ENCODE measurements at regions not wholly inside any gene's neighbourhood (a gene's known extent, or its start where the extent isn't known, plus 50 kb on each side); places are given as distances from the start of the nearest gene placed in this dataset.
"Not testable (repeated sequence)": the region's sequence is repeated elsewhere in the genome, so short reads cannot be mapped to it uniquely, and the experiment has no call there.

DNA sequence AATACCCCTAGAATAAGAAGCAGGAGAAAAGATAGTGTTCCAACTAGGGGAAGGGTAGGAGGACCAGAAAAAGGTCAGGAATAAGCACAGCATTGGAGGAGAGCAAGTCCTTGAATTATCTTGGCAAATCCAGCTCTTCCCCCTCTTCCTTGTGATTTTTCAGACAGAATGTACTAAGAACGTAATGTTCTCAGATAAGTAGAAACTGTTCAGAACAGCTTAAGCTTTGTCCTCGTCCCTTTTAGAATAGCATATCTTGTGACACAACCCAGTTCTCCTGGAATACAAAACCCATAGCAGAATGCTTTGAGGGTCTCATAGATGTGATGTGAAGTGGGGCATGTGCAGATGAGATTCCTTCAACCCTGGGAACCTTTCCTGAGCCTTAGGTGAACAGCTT lies 97.4 kb downstream of the EMB start:
- DNase-seq (ENCODE audit: insufficient read length, low spot score): no peak
- no peak for FAIRE-seq
- TF ChIP-seq POLR2A (IDR thresholded peaks at IDR 0.05; ENCODE audit: low read depth, low read length): no peak

DNA sequence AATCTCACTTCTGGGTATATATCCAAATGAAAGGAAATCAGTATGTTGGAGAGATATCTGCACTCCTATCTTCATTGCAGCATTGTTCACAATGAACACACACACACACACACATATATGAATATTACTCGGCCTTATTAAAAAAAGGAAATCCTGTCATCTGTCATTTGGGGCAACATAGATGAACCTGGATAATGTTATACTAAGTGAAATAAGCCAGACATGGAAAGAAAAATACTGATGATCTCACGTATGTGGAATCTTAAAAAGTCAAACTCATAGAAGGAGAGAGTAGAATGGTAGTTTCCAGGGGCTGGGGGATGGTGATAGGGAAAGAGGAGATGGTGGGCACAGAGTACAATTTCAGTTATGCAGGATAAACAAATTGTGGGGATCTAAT lies 100.3 kb downstream of the EMB start:
- no peak for TF ChIP-seq POLR2A (IDR thresholded peaks at IDR 0.05; ENCODE audit: low read depth, low read length)
- DNase-seq (ENCODE audit: insufficient read length, low spot score) (no peak), FAIRE-seq (no peak)

DNA sequence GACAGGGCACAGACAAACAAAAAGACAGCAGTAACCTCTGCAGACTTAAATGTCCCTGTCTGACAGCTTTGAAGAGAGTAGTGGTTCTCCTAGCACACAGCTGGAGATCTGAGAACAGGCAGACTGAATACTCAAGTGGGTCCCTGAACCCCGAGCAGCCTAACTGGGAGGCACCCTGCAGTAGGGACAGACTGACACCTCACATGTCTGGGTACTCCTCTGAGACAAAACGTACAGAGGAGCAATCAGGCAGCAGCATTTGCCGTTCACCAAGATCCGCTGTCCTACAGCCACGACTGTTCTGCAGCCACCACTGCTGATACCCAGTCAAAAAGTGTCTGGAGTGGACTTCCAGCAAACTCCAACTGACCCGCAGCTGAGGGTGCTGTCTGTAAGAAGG lies 110.5 kb downstream of the EMB start:
- not testable (repeated sequence) for DNase-seq (ENCODE audit: insufficient read length, low spot score); FAIRE-seq

DNA sequence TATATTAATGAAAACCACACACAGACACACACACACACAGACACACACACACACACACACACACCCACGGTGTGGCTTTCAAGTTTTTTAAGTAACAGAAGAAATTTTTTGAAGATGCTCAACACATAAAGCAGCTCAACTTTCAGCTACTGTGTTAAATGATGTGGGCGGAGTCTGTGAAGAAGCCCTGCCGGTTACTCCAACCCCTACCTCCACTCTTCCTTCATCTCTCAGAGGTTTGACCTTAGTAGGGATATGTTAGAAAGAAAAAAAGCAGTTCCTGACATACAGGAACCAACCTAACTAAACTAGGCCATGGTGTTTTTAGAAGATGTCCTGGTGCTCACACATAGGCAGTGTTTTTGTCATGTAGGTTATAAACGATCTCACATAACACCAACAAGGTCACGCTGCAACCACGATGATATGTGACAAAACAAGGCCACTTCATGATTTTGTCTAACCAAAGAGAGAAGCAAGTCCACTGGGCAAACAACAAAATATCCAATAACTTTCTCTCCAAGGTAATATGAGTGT lies 112.8 kb downstream of the EMB start:
- no peak for FAIRE-seq
- no peak for DNase-seq (ENCODE audit: insufficient read length, low spot score)
- no peak for TF ChIP-seq POLR2A (IDR thresholded peaks at IDR 0.05; ENCODE audit: low read depth, low read length)

DNA sequence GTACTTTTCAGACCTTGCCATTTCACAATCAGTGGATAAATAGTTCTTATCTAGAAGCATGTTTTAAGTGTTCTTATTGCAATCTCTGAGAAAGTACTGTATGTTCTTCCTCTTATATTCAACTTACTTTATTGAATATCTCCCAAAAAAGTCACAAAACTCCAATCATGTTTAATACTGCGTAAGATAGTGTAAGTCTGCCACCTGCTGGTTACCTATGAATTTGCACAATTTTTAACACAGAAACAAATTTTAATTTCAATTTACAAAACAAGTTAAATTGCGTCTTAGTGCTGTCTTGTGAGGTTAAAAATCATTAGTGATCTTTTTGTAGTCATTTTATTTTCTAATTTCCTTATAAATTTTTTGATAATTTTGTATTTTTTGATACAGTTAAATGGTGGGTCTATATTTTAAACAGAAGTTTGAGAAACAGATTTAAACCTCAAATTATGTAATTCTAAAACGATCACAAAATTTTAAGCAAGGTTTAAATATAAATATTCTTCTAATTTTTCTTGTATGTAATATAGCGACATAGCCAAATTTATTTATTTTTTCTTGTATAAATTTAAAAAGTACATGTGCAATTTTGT lies 115.8 kb downstream of the EMB start:
- DNase-seq (ENCODE audit: insufficient read length, low spot score) (no peak), FAIRE-seq (no peak)
- no peak for TF ChIP-seq POLR2A (IDR thresholded peaks at IDR 0.05; ENCODE audit: low read depth, low read length)

DNA sequence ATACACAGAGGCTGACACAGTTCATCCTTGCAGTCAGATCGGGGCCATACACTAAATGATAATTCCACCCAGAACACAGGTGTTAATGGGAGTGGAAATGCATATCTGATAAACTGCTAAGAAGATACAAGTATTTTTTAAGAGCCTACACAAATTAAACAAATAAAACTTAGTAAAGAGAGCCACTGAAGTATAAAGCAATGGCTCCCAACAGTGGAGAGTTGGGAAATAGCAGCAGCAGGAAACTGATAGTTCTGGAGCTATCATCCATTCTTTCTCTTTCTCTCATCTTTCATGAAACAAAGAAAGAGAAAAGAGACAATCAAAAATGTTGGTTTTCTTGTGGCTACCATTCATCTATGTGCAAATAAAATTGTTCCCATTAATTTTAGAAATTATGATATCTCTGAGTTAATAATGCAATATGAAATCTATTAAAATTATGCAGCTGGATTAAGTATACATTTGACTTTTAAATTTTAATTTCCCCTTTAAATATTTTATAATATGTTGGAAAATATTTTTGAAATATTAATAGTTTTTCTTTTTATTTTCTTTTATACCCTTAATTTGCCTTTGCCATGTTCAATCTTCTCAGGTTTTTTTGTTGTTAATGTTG lies 120.8 kb downstream of the EMB start:
- no peak for DNase-seq (ENCODE audit: insufficient read length, low spot score)
- no peak for FAIRE-seq
- TF ChIP-seq POLR2A (IDR thresholded peaks at IDR 0.05; ENCODE audit: low read depth, low read length): no peak

DNA sequence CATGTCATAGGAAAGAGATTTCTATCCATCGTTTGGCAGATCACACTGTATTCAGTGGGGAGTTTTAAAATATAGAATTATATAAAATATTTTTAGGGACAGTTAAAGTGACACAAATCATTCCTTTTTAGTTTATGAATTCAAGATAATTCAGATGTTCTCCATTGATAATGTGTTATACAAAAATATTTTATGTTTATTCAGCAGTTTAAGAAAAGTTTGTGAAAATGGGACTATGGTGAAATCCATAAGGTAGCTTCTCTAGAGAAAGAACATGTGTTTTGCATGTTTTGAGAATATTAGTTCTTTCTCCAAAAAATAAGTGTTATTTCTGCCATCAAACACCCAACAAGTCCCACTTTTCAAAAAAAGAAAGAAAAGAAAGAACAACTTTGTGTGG lies 122.9 kb downstream of the EMB start:
- DNase-seq (ENCODE audit: insufficient read length, low spot score): no peak
- TF ChIP-seq POLR2A (IDR thresholded peaks at IDR 0.05; ENCODE audit: low read depth, low read length): no peak
- no peak for FAIRE-seq

DNA sequence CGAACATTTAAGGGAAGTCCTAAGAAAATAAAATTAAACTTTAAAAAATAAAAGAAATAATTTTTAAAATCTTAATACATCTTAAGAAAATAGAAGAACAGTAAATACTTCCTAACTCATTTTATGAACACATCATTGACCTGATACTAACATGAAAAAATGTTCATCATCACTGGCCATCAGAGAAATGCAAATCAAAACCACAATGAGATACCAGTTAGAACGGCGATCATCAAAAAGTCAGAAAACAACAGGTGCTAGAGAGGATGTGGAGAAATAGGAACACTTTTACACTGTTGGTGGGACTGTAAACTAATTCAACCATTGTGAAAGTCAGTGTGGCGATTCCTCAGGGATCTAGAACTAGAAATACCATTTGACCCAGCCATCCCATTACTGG lies 134.6 kb downstream of the EMB start:
- not testable (repeated sequence) for DNase-seq (ENCODE audit: insufficient read length, low spot score)

DNA sequence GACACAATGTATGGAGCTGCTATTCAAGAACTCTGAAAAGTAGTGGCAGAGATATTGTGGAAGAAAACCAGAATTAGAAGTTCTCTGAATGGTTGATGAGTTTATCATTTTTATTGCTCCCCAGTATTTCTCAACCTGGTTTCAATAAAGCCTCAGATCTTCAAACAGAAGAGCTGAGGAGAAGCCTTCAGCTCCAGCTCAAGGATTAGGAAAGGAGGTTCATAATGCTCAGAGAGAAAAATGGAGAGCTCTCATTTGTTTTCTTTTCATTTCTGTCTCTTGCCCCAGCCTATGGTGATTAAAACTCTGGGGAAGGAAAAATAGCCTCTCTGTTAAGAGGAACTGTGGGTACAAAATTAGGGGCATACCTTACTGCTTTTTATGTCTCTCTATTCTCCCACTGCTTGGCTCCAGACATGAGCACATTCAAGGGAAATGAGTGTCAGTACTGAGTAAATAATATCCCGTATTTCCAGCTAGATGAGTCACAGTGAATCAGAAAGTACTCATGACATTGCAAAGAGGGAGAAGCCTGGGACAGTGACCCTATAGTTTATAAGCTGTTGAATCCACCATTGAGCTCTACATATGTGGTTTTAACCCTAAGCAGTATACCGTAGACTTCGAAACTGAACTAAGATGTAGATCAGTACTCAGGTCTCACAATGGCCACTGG lies 138.1 kb downstream of the EMB start:
- no peak for TF ChIP-seq POLR2A (IDR thresholded peaks at IDR 0.05; ENCODE audit: low read depth, low read length)
- FAIRE-seq (peak; percentile 78), DNase-seq (ENCODE audit: insufficient read length, low spot score) (peak; percentile 10)

More for the DNA sequence above, 134.6 kb downstream of the EMB start:
- FAIRE-seq: not testable (repeated sequence)

DNA sequence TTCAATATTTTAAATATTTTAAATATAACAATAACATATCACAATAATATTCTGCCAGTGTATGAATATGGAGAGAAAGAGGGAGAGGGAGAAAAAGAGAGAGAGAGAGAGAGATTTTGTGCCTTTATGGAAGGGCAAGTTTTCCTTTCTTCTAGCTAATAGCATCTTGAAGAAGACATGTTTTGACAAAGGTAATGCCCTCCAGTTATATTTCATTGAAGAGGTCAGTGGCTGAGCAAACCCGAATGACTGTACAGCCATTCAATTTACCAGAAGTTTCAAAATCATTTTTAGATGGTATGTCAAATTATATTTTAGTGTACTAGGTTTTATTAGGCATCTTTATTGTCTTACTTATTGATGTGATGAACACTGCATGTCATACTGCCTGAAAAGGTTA lies 139.3 kb downstream of the EMB start:
- DNase-seq (ENCODE audit: insufficient read length, low spot score) (no peak), FAIRE-seq (no peak)
- no peak for TF ChIP-seq POLR2A (IDR thresholded peaks at IDR 0.05; ENCODE audit: low read depth, low read length)

DNA sequence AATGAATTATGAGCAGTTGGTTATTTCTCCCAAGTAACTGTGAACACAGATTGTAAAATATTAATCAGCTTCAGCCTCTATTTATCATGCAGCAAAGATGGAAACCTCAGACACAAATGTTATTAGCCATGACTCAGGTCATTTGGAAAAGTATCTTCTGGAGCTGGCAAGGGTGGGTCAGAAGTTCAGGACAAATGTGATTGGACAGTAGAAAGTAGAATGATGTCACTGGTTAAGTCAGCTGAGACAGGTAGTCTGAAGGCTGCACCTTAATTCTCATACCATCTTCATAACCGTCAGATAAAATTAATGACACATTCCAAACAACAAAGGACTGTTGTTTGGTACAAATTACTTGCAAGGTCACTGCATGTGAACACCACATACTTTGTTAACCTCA lies 140.2 kb downstream of the EMB start:
- TF ChIP-seq POLR2A (IDR thresholded peaks at IDR 0.05; ENCODE audit: low read depth, low read length): no peak
- DNase-seq (ENCODE audit: insufficient read length, low spot score): no peak
- FAIRE-seq: no peak

DNA sequence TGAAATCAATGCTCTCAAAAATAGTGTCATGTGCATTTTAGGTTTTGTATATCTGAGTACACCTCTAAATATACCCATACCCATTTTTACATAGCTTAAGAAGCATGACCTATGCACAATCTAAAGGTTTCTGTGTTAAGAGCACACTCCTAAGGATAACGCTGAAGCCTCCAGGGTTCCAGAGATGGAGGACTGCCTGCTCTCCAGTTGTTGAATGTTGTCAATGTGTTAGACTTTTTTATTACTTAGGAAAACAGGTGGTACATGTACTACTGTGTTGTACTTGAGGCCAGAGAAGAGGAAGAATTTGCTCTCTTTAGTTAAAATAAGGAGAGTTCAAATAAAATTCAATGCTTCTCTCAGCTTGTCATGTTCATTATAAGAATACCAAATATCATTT lies 141.2 kb downstream of the EMB start:
- FAIRE-seq (no peak), DNase-seq (ENCODE audit: insufficient read length, low spot score) (no peak)
- no peak for TF ChIP-seq POLR2A (IDR thresholded peaks at IDR 0.05; ENCODE audit: low read depth, low read length)

DNA sequence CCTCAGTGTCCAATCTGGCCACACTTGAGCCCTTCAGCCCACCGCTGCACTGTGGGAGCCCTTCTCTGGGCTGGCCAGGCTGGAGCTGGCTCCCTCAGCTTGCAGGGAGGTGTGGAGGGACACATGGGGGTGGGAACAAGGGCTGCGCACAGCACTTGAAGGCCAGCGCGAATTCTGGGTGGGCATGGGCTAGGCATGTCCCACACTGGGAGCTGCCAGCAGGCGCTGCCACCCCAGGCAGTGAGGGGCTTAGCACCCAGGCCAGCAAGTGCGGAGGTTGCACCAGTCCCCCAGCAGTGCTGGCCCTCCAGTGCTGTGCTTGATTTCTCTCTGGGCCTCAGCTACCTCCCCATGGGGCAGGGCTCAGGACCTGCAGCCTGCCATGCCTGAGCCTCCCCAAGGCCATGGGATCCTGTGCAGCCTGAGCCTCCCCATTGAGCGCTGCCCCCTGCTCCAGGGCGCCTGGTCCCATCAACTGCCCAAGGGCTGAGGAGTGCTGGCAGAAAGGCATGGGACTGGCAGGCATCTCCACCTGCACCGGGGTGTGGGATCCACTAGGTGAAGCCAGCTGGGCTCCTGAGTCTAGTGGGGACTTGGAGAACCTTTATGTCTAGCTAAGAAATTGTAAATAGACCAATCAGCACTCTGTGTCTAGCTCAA lies 148.2 kb downstream of the EMB start:
- FAIRE-seq: no peak
- TF ChIP-seq POLR2A (IDR thresholded peaks at IDR 0.05; ENCODE audit: low read depth, low read length): no peak
- DNase-seq (ENCODE audit: insufficient read length, low spot score): no peak

DNA sequence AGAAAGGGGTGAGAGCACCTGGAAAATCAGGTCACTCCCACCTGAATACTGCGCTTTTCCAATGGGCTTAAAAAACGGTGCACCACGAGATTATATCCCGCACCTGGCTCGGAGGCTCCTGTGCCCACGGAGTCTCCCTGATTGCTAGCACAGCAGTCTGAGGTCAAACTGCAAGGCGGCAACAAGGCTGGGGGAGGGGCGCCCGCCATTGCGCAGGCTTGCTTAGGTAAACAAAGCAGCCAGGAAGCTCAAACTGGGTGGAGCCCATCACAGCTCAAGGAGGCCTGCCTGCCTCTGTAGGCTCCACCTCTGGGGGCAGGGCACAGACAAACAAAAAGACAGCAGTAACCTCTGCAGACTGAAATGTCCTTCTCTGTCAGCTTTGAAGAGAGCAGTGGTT lies 160.6 kb downstream of the EMB start:
- not testable (repeated sequence) for FAIRE-seq; DNase-seq (ENCODE audit: insufficient read length, low spot score)
